GM19438 (cell line): ENCODE measurements at regions not wholly inside any gene's neighbourhood (a gene's known extent, or its start where the extent isn't known, plus 50 kb on each side); places are given as distances from the start of the nearest gene placed in this dataset.
A peak's percentile ranks its signal among the peaks of the same experiment; 100 is the strongest.

Source experiments
- ATAC-seq: cut with Tn5 transposase; IDR thresholded peaks from one replicate; pipeline ENCODE4 v1.9.1; 2021; ENCODE audit warnings: low read depth; ENCODE audit not compliant: unreplicated experiment

- ATAC-seq = no peak
Measured at GRCh38 chr7:125599387-125599786, 669.8 kb upstream of the POT1 start.

DNA sequence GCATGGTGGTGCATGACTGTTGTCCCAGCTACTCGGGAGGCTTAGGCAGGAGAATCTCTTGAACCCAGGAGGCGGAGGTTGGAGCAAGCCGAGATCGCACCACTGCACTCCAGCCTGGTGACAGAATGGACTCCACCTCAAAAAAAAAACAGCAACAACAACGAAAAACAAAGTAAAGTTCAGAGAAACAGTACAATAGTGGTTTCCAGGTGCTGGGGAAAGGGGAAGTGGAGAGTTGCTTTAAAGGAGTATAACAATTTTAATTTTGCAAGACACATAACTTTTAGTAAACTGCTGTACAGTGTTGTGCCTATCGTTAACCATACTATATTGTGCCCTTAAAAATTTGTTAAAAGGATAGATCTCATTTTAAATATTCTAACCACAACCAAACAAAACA is 662.7 kb upstream of the POT1 start:
- no peak for ATAC-seq

- no peak for ATAC-seq
Measured at GRCh38 chr7:125573126-125573525, 643.5 kb upstream of the POT1 start.

- ATAC-seq = no peak
Measured at GRCh38 chr7:125572414-125572813, 642.8 kb upstream of the POT1 start.

DNA sequence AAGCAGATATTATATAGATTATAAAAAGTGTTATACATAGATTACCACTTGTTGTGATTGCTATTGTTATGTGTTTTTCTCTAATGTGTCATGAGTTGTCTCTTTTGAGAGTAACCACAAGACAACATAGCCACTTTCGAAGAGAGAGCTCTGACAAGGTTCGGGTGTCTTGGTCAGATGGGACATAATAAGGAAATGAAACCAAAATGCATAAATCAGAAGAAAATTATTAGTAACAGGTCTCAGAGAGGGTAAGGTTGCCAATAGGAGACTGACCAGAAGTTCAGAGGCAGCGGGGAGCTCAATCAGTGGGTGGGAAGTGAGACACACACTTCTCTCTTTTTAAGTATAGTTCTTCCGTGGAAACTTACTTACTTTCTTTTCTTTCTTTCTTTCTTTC is 639.2 kb upstream of the POT1 start:
- ATAC-seq = peak; percentile 99

DNA sequence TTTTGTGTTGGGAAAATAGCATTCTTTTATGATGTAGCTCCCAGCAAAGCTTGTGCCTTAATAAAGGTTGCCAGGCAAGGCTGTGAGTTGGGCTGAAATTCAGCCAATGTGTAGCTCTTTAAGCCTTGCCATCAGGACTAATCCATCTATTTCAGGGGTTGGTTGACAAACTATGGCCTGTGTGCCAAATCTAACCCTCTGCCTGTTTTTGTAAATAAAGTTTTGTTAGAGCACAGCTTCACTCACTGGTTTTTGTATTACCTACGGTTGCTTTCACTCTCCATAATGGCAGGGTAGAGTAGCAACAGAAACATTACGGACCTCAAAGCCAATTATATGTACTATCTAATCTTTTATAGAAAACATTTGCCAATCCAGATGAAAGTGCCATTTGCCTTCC is 638.1 kb upstream of the POT1 start:
- no peak for ATAC-seq

DNA sequence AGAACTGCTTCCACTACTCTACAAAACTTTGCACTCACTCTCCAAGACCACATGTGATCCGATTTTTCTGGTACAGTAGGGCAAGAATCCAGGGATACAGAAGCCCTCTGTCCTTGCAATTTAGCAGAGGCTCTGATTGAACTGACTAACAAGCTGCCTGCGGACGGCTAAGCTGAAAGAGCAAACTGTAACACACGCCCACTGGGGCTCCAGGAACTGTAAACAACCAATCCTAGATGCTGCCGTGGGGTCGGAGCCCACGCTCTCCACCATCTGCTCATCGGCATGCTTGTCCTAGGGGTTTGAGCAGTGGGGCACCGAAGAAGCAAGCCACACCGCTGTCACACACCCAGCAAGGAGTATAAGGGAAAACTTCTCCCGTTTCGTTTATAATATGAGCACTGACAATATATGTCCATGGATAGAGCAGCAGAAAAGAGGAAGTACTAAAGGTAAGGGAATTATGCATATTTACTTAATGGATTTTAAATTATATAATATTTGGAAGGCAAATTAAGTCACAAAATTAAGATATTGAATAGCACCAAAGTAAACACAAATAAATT is 634.4 kb upstream of the POT1 start:
- no peak for ATAC-seq

DNA sequence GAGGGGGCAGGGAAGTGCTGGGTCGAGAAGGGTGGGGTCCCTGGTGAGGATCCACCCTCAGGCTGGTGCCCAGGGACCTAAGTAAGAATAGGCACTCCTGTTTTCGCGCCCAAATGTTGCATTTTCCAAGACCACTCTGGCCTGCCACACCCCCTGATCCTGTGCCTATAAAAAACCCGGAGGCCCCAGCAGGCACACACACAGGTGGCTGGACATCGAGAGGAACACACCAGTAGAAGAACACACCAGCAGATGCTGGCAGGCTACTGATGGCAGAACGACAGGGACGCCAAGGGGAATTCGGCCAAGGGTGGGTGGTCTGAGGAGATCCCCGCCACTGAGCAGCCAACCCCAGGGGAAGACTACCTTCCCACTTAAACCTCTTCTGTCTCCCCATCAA is 633.9 kb upstream of the POT1 start:
- no peak for ATAC-seq

DNA sequence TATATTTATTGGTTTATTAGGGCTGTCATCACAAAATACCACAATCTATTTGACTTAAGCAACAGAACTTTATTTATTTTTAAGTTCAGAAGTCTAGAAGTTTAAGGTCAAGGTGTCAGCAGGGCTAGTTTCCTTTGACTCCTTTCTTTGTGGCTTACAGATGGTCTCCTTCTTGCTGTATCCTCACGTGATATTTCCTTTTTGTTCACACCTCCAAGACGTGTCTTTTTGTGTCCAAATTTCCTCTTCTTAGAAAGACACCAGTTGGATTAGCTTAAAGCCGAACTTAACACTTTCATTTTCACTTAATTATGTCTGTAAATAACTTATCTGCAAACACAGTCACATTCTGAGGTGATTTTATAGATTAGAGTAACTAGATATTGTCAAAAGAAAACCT is 631.4 kb upstream of the POT1 start:
- ATAC-seq = no peak

DNA sequence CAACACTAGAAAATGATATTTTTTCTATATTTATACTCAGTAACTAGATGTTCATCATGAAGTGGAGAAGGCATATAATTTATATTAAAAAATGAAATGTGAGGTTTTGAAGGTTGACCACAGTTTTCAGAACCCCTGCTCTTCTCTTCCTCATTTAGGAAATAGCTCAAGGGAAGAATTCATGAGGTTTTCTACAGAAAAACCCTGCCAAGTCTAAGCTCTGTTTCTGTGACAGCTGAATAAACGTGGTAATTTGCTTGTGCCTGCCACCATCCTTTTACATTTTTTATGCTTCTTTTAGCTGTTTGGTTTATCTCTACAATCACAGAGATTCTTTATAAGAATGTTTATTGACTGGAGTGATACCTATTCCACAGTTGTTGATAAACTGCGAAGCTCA is 630.3 kb upstream of the POT1 start:
- ATAC-seq = no peak

DNA sequence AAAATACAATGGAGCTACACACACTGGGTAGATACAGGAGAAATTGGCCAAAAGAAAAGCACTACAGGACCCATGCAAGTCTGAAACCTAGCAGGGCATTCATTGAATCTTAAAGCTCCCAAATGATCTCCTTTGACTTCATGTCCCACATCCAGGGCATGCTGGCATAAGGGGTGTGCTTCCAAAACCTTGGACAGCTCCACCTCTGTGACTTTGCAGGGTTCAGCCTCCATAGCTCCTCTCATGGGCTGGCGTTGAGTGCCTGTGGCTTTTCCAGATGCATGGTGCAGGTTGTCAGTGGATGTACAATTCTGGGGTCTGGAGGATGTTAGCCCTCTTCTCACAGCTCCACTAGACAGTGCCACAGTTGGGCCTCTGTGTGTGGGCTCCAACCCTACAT is 626.3 kb upstream of the POT1 start:
- ATAC-seq = no peak

- ATAC-seq = no peak
Measured at GRCh38 chr7:125551008-125551407, 621.4 kb upstream of the POT1 start.

- ATAC-seq = no peak
Measured at GRCh38 chr7:125547505-125547904, 617.9 kb upstream of the POT1 start.

DNA sequence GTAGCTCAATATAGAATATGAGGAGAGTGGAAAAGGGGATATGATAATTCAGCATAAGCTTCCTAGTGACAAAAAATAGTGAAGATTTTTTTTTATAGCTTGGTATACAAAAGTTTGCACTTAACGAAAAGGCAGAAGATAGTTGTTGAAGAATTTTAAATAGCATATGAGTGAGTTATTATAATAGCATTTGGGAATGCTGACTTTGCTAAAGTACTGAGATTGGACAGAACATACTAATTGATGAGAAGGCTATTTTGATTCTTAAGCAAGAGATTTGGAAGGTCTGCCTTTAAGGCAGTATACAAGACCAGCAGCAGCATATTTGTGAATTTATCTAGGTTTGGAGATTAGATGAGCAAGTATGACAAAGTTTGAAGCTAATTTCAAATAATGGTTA is 600.9 kb upstream of the POT1 start:
- no peak for ATAC-seq

- no peak for ATAC-seq
Measured at GRCh38 chr7:125529249-125529648, 599.6 kb upstream of the POT1 start.

DNA sequence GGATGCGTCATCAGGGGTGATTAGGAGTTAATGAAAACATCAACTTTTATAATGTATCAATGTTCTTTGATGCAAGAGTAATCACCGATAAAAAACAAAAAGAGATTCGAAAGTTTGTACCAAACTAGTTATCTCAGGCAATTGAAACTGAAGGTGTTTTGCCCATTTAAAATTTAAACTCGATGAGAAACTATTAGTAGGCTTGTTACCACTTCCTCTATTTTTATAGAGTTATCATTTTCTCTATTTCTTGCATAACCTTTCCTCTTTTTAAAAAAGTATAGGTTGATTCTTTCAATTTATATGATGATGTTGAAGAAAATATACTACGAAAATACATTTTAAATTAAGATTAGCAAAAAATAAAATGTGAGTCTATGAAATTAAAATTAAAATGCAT is 597.3 kb upstream of the POT1 start:
- no peak for ATAC-seq

GRCh38 chr7:125526092-125526491 is 596.5 kb upstream of the POT1 start:
- ATAC-seq = no peak

GRCh38 chr7:125516194-125516593 is 586.6 kb upstream of the POT1 start:
- no peak for ATAC-seq

GRCh38 chr7:125512373-125512772 is 582.7 kb upstream of the POT1 start:
- ATAC-seq = no peak

GRCh38 chr7:125511310-125511709 is 581.7 kb upstream of the POT1 start:
- no peak for ATAC-seq

DNA sequence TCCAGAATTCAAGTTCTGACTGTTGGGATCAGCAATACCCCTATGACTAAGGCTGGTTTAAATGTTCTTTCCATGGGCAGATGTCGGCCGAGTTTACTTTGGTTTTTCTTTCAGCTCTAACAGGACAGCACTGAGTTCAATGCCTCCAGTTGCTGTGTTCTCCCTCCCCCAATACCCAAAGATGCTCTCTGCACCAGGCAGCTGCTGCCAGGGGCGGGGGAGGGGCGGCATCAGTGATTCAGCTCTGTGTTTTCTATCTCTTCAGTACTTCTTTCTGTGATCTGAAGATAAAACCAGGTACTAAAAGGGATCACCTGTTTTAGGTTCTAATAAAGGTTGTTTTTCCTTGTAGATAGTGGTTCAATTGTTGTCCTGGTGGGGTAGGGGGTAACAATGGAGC is 576.7 kb upstream of the POT1 start:
- no peak for ATAC-seq

DNA sequence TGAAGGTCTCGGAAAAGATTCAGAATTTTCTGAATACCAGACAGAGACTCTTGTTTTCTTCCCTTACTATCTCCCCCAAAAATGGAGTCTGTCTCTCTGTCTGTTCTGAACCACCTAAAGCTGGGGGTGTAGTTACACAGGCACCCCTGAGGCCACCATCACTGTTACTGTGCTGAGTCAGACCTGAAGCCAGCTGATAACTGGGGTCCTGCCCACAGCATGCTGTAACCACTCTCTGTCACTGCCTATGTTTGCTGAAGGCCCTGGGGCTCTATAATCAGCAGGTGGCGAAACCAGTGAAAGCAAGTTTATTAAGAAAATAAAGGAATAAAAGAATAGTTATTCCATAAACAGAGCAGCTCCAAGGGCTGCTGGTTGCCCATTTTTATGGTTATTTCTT is 575.2 kb upstream of the POT1 start:
- ATAC-seq = no peak

GRCh38 chr7:125495997-125496396 is 566.4 kb upstream of the POT1 start:
- no peak for ATAC-seq
